KMS-11 (cell line): ENCODE measurements at regions not wholly inside any gene's neighbourhood (a gene's known extent, or its start where the extent isn't known, plus 50 kb on each side); places are given as distances from the start of the nearest gene placed in this dataset.
"Not testable (repeated sequence)": the region's sequence is repeated elsewhere in the genome, so short reads cannot be mapped to it uniquely, and the experiment has no call there.

Experiments
- H2AFZ ChIP-seq: fragments of 200-600 bp; sonication (generic); 2 replicates; pipeline ENCODE4 v1.6.1; 2016; ENCODE audit warnings: antibody characterized with exemption, mixed run types, low read depth
- H3K27ac ChIP-seq: fragments of 200-600 bp; sonication (generic); 2 replicates; pipeline ENCODE4 v1.6.1; 2016; ENCODE audit warnings: mild to moderate bottlenecking, mixed run types
- H3K27me3 ChIP-seq: fragments of 200-600 bp; sonication (generic); 2 replicates; pipeline ENCODE4 v1.6.1; 2017; ENCODE audit warnings: mild to moderate bottlenecking, low read depth, mixed run types, moderate library complexity; ENCODE audit not compliant: insufficient read depth
- H3K36me3 ChIP-seq: fragments of 200-600 bp; sonication (generic); 2 replicates; pipeline ENCODE4 v1.6.1; 2017; ENCODE audit warnings: mild to moderate bottlenecking, mixed run types; ENCODE audit not compliant: insufficient read depth
- H3K4me1 ChIP-seq: fragments of 200-600 bp; sonication (generic); 2 replicates; pipeline ENCODE4 v1.6.1; 2016; ENCODE audit warnings: mild to moderate bottlenecking, low read depth, mixed run types; ENCODE audit not compliant: poor library complexity, severe bottlenecking
- H3K4me2 ChIP-seq: fragments of 200-600 bp; sonication (generic); 2 replicates; pipeline ENCODE4 v1.7.0; 2016; ENCODE audit warnings: mild to moderate bottlenecking, mixed run types
- H3K4me3 ChIP-seq: fragments of 200-600 bp; sonication (generic); IDR thresholded peaks from 2 replicates; pipeline ENCODE4 v1.6.1; 2017; ENCODE audit warnings: low read depth, low read length, mixed read lengths; ENCODE audit not compliant: insufficient read depth
- H3K79me2 ChIP-seq: fragments of 200-600 bp; sonication (generic); 2 replicates; pipeline ENCODE4 v1.6.1; 2016; ENCODE audit warnings: low read depth, mixed run types; ENCODE audit not compliant: insufficient read depth
- H3K9ac ChIP-seq: fragments of 200-600 bp; sonication (generic); 2 replicates; pipeline ENCODE4 v1.6.1; 2016; ENCODE audit warnings: mild to moderate bottlenecking, mixed run types
- H4K20me1 ChIP-seq: fragments of 200-600 bp; sonication (generic); 2 replicates; pipeline ENCODE4 v1.6.1; 2016; ENCODE audit warnings: mild to moderate bottlenecking, mixed run types; ENCODE audit not compliant: insufficient read depth
- CTCF ChIP-seq: fragments of 200-600 bp; sonication (generic); conservative IDR thresholded peaks from 2 replicates; pipeline ENCODE4 v1.6.1; 2017; ENCODE audit warnings: low read depth, mild to moderate bottlenecking, antibody characterized with exemption, low read length, moderate library complexity, mixed read lengths

- Histone ChIP-seq H3K9ac (no peak overlapping the region), H3K4me2 (no peak overlapping the region), H4K20me1 (no peaks in the 10 kb centered on the region), H3K4me3 (no peak overlapping the region), H3K27ac (no peak overlapping the region), H3K27me3 (no peaks in the 10 kb centered on the region), H3K36me3 (no peaks in the 10 kb centered on the region), H3K79me2 (no peaks in the 10 kb centered on the region), H3K4me1 (no peaks in the 10 kb centered on the region), H2AFZ (no peak overlapping the region)
- no peak for TF ChIP-seq CTCF
Measured at GRCh38 chr4:29326004-29326403, 1394.2 kb upstream of the PCDH7 start.

DNA sequence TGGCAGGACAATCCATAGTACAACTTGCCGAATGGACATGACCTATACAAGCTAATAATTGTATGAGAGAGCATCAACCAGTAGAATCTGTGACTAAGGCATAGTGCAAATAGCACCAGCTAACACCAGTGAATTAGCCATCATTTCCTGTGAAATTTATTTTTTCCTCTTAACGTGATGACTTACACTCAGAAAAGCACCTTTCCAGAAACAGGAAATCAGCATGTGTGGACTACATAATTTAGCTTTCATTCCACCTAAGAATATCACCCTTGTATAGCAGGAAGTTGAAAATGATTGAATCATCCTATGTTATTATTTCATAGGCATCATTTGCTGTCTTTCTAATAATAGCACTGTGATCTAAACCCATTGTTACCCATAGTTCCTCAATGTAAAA lies 1393.4 kb upstream of the PCDH7 start:
- no peak overlapping the region for H3K9ac ChIP-seq
- H3K27ac ChIP-seq: no peak overlapping the region
- no peaks in the 10 kb centered on the region for H3K79me2 ChIP-seq
- no peaks in the 10 kb centered on the region for H3K4me1 ChIP-seq
- H4K20me1 ChIP-seq: no peaks in the 10 kb centered on the region
- no peaks in the 10 kb centered on the region for H3K27me3 ChIP-seq
- no peak for TF ChIP-seq CTCF
- no peak overlapping the region for H3K4me3 ChIP-seq
- no peak overlapping the region for H3K4me2 ChIP-seq
- H3K36me3 ChIP-seq: no peaks in the 10 kb centered on the region
- no peak overlapping the region for H2AFZ ChIP-seq

GRCh38 chr4:29336861-29337260 lies 1383.3 kb upstream of the PCDH7 start:
- H3K79me2 ChIP-seq: no peaks in the 10 kb centered on the region
- H3K4me2 ChIP-seq: no peak overlapping the region
- H4K20me1 ChIP-seq: no peaks in the 10 kb centered on the region
- H2AFZ ChIP-seq: no peak overlapping the region
- no peak overlapping the region for H3K9ac ChIP-seq
- H3K4me1 ChIP-seq: no peaks in the 10 kb centered on the region
- H3K27ac ChIP-seq: no peak overlapping the region
- no peaks in the 10 kb centered on the region for H3K36me3 ChIP-seq
- no peaks in the 10 kb centered on the region for H3K27me3 ChIP-seq
- H3K4me3 ChIP-seq: no peak overlapping the region
- no peak for TF ChIP-seq CTCF

- Histone ChIP-seq H3K27ac (no peak overlapping the region), H4K20me1 (no peaks in the 10 kb centered on the region), H2AFZ (no peak overlapping the region), H3K4me3 (no peak overlapping the region), H3K79me2 (no peaks in the 10 kb centered on the region), H3K4me1 (no peaks in the 10 kb centered on the region), H3K27me3 (no peaks in the 10 kb centered on the region), H3K9ac (no peak overlapping the region), H3K4me2 (no peak overlapping the region), H3K36me3 (no peaks in the 10 kb centered on the region)
- no peak for TF ChIP-seq CTCF
Measured at GRCh38 chr4:29372971-29373370, 1347.2 kb upstream of the PCDH7 start.

DNA sequence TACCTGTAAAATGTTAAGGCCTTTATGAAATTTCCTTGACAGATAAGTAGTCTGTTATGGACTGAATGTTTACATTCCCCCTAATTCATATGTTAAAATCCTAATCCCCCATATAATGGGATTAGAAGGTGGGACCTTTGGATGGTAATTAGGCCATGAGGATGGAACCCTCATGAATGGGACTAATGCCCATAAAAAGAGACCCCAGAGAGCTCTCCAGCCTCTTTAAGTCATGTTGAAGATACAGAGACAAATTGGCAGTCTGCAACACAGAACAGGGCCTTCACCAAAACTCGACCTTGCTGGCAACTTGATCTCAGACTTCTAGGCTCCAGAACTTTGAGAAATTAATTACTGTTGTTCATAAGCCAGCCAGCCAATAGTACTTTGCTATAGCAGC lies 1344.5 kb upstream of the PCDH7 start:
- Histone ChIP-seq H3K36me3 (no peaks in the 10 kb centered on the region), H3K27ac (no peak overlapping the region), H3K27me3 (no peaks in the 10 kb centered on the region), H3K4me3 (no peak overlapping the region), H3K9ac (no peak overlapping the region), H3K4me1 (no peaks in the 10 kb centered on the region), H4K20me1 (no peaks in the 10 kb centered on the region), H3K4me2 (no peak overlapping the region), H3K79me2 (no peaks in the 10 kb centered on the region), H2AFZ (no peak overlapping the region)
- TF ChIP-seq CTCF: no peak

GRCh38 chr4:29378237-29378636 lies 1341.9 kb upstream of the PCDH7 start:
- not testable (repeated sequence) for H3K27ac ChIP-seq, H3K4me3 ChIP-seq, H3K79me2 ChIP-seq, H3K9ac ChIP-seq, H2AFZ ChIP-seq, H3K4me1 ChIP-seq, H3K36me3 ChIP-seq, H3K27me3 ChIP-seq, H4K20me1 ChIP-seq, H3K4me2 ChIP-seq
